Endothelial cell (in vitro differentiated cells): ENCODE measurements at regions not wholly inside any gene's neighbourhood (a gene's known extent, or its start where the extent isn't known, plus 50 kb on each side); places are given as distances from the start of the nearest gene placed in this dataset.

Experiments used
- DNase-seq: peaks from one replicate; pipeline ENCODE4 v3.0.0; 2021; ENCODE audit warnings: low spot score
- H3K27ac Mint-ChIP-seq: one replicate; pipeline ENCODE4 v1.8.0; 2021; ENCODE audit warnings: mixed read lengths, inconsistent platforms; ENCODE audit not compliant: unreplicated experiment
- H3K27me3 Mint-ChIP-seq: one replicate; pipeline ENCODE4 v1.8.0; 2021; ENCODE audit warnings: mild to moderate bottlenecking, moderate library complexity, mixed read lengths, inconsistent platforms; ENCODE audit not compliant: unreplicated experiment
- H3K36me3 Mint-ChIP-seq: one replicate; pipeline ENCODE4 v1.8.0; 2021; ENCODE audit warnings: mild to moderate bottlenecking, low read depth, mixed read lengths, inconsistent platforms; ENCODE audit not compliant: unreplicated experiment
- H3K4me1 Mint-ChIP-seq: one replicate; pipeline ENCODE4 v1.8.0; 2021; ENCODE audit warnings: mild to moderate bottlenecking, mixed read lengths, inconsistent platforms; ENCODE audit not compliant: unreplicated experiment
- H3K4me3 Mint-ChIP-seq: one replicate; pipeline ENCODE4 v1.8.0; 2021; ENCODE audit warnings: mild to moderate bottlenecking, mixed read lengths, inconsistent platforms; ENCODE audit not compliant: unreplicated experiment
- H3K9me3 Mint-ChIP-seq: one replicate; pipeline ENCODE4 v1.8.0; 2021; ENCODE audit warnings: mixed read lengths, inconsistent platforms; ENCODE audit not compliant: unreplicated experiment
- CTCF ChIP-seq: fragments of 200-600 bp; sonication (generic); IDR thresholded peaks from one replicate; pipeline ENCODE4 v1.5.0; 2021; ENCODE audit warnings: antibody characterized with exemption; ENCODE audit not compliant: unreplicated experiment

DNA sequence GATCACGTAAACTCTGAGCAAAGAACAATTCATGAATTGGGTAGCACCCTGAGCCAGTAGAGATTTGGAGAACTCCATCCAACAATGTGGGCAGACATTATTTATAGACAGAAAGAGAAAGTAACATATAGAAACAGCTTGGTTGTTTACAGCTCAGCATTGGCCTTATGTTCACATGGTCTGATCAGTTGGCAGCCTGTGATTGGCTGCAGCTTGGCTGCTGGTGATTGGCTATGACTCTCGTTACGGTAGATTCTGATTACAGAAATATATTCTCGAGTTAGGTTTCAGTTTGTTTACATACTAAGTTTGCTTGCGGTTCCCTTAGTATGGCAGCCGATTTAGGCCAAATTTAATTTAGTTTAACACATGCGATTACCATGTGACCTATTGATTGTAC is 663.4 kb downstream of the RAPGEF2 start:
- no peaks in the 10 kb centered on the region for H3K9me3 Mint-ChIP-seq
- no peak overlapping the region for H3K27ac Mint-ChIP-seq
- DNase-seq: no peak
- H3K4me3 Mint-ChIP-seq: no peak overlapping the region
- no peaks in the 10 kb centered on the region for H3K4me1 Mint-ChIP-seq
- TF ChIP-seq CTCF: no peak
- H3K27me3 Mint-ChIP-seq: no peaks in the 10 kb centered on the region
- H3K36me3 Mint-ChIP-seq: no peaks in the 10 kb centered on the region

- H3K4me1 Mint-ChIP-seq: no peaks in the 10 kb centered on the region
- no peaks in the 10 kb centered on the region for H3K9me3 Mint-ChIP-seq
- H3K27ac Mint-ChIP-seq: no peak overlapping the region
- no peak for TF ChIP-seq CTCF
- H3K27me3 Mint-ChIP-seq: no peaks in the 10 kb centered on the region
- DNase-seq: no peak
- H3K36me3 Mint-ChIP-seq: no peaks in the 10 kb centered on the region
- no peak overlapping the region for H3K4me3 Mint-ChIP-seq
Observed at GRCh38 chr4:159767406-159767805, 664.5 kb downstream of the RAPGEF2 start.

GRCh38 chr4:159768016-159768415 is 665.1 kb downstream of the RAPGEF2 start:
- no peak for TF ChIP-seq CTCF
- Mint-ChIP-seq H3K27ac (no peak overlapping the region), H3K9me3 (no peaks in the 10 kb centered on the region), H3K4me3 (no peak overlapping the region), H3K27me3 (no peaks in the 10 kb centered on the region), H3K36me3 (no peaks in the 10 kb centered on the region), H3K4me1 (no peaks in the 10 kb centered on the region)
- no peak for DNase-seq

DNA sequence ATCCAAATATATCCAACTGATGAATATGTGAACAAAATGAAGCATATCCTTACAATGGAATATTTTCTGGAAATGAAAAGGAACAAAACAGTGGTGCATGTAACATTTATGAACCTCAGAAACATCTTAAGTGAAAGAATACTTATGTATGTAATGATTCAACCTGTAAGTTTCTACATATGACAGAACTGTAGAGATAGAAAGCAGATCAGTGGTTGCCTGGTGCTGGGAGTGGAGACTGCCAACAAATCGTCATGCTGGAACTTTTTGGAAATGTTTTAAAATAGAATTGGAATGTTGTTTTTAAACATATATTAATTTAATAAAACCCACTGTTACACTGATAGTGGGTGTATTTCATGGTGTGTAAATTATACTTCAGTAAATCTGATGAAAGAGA is 667.5 kb downstream of the RAPGEF2 start:
- H3K9me3 Mint-ChIP-seq: no peaks in the 10 kb centered on the region
- no peaks in the 10 kb centered on the region for H3K27me3 Mint-ChIP-seq
- H3K4me1 Mint-ChIP-seq: no peaks in the 10 kb centered on the region
- no peak for TF ChIP-seq CTCF
- no peak overlapping the region for H3K4me3 Mint-ChIP-seq
- H3K36me3 Mint-ChIP-seq: no peaks in the 10 kb centered on the region
- DNase-seq: no peak
- H3K27ac Mint-ChIP-seq: no peak overlapping the region

DNA sequence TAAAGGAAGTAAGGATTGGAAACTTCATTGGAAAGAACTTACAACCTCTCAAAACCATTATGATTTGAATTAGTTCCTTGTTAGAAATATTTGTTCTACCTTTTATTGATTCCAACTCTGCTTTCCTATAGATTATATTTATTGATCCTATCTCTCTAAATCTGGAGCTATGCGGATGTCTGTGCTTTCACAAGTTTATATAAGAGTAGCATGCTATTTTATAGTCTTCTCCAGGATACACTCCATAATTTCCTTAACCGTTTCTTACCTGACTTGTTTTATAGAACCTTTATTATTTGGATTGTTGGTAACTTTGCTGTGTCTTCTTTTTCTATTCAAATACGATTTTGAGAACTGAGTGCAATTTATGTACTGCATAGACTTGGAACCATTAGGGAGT is 668.1 kb downstream of the RAPGEF2 start:
- H3K27ac Mint-ChIP-seq: no peak overlapping the region
- DNase-seq: no peak
- no peaks in the 10 kb centered on the region for H3K9me3 Mint-ChIP-seq
- no peaks in the 10 kb centered on the region for H3K27me3 Mint-ChIP-seq
- H3K36me3 Mint-ChIP-seq: no peaks in the 10 kb centered on the region
- H3K4me3 Mint-ChIP-seq: no peak overlapping the region
- no peak for TF ChIP-seq CTCF
- no peaks in the 10 kb centered on the region for H3K4me1 Mint-ChIP-seq
